C1 segment of cervical spinal cord (tissue), 14 donors: ENCODE measurements at regions not wholly inside any gene's neighbourhood (a gene's known extent, or its start where the extent isn't known, plus 50 kb on each side); places are given as distances from the start of the nearest gene placed in this dataset.
A peak's percentile ranks its signal among the peaks of the same experiment; 100 is the strongest.

Experiments
- DNase-seq, 14 donors: peaks; one replicate each; lab custom pipeline; 2025; lab: John Stamatoyannopoulos, UW

GRCh38 chr3:9301091-9301490 is 51.6 kb upstream of the SRGAP3 start:
- no peak for DNase-seq

- DNase-seq = no peak
Measured at GRCh38 chr3:9301798-9302197, 52.4 kb upstream of the SRGAP3 start.

- peak in 13 of 14 donors; percentile 39 to 92 (median 73) for DNase-seq
Measured at GRCh38 chr3:9302425-9303181, 53.2 kb upstream of the SRGAP3 start.

- DNase-seq = no peak
Measured at GRCh38 chr3:9308298-9308990, 54.4 kb upstream of the THUMPD3 start.

- DNase-seq = no peak
Measured at GRCh38 chr3:9310043-9310442, 52.8 kb upstream of the THUMPD3 start.

GRCh38 chr3:9311228-9311627 is 51.6 kb upstream of the THUMPD3 start:
- no peak for DNase-seq
